B cell (primary cell): ENCODE measurements at regions not wholly inside any gene's neighbourhood (a gene's known extent, or its start where the extent isn't known, plus 50 kb on each side); places are given as distances from the start of the nearest gene placed in this dataset.

Source experiments
- EZH2 ChIP-seq: IDR thresholded peaks from 2 replicates; pipeline ENCODE4 v1.6.1; 2012; ENCODE audit warnings: borderline replicate concordance, low read depth, mild to moderate bottlenecking, moderate library complexity, low read length; ENCODE audit not compliant: insufficient read depth, poor library complexity, severe bottlenecking
- TF ChIP-seq, protein P1 (sequence below): fragments of 200-600 bp; IDR thresholded peaks from one replicate; pipeline ENCODE4 v1.8.0; 2022; ENCODE audit warnings: antibody characterized with exemption, mild to moderate bottlenecking

DNA sequence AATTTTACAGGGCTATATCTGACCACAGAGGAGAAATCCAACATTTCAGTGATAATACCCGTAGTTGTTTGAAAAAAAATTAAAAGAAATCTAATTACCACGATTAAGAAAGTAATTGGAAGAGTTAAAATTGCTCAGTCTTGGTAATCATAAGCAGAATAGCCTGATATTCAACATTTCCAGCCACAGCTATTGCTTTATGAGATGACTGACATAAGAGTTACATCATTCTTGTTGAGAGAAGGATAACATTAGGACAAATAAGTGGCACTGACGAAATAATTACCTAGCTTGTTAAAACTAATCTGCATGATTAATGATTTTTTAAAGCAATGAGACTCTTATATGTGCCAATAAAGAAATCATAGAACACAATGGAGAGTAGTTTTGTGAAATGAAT lies 825.0 kb upstream of the GBE1 start:
- no peak for TF ChIP-seq EZH2
- TF ChIP-seq, protein P1, sequence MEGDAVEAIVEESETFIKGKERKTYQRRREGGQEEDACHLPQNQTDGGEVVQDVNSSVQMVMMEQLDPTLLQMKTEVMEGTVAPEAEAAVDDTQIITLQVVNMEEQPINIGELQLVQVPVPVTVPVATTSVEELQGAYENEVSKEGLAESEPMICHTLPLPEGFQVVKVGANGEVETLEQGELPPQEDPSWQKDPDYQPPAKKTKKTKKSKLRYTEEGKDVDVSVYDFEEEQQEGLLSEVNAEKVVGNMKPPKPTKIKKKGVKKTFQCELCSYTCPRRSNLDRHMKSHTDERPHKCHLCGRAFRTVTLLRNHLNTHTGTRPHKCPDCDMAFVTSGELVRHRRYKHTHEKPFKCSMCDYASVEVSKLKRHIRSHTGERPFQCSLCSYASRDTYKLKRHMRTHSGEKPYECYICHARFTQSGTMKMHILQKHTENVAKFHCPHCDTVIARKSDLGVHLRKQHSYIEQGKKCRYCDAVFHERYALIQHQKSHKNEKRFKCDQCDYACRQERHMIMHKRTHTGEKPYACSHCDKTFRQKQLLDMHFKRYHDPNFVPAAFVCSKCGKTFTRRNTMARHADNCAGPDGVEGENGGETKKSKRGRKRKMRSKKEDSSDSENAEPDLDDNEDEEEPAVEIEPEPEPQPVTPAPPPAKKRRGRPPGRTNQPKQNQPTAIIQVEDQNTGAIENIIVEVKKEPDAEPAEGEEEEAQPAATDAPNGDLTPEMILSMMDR, result no peak
